PC-9 (cell line): ENCODE measurements at regions not wholly inside any gene's neighbourhood (a gene's known extent, or its start where the extent isn't known, plus 50 kb on each side); places are given as distances from the start of the nearest gene placed in this dataset.

Experiments
- EZH2 ChIP-seq: fragments of 200-600 bp; sonication (generic); IDR thresholded peaks from 2 replicates; pipeline ENCODE4 v1.8.0; 2017; ENCODE audit warnings: antibody characterized with exemption, low read depth
- TF ChIP-seq, protein P1 (sequence below): fragments of 200-600 bp; sonication (generic); conservative IDR thresholded peaks from 2 replicates; pipeline ENCODE4 v1.6.1; 2017; ENCODE audit warnings: mixed run types, antibody characterized with exemption, mild to moderate bottlenecking, moderate library complexity

DNA sequence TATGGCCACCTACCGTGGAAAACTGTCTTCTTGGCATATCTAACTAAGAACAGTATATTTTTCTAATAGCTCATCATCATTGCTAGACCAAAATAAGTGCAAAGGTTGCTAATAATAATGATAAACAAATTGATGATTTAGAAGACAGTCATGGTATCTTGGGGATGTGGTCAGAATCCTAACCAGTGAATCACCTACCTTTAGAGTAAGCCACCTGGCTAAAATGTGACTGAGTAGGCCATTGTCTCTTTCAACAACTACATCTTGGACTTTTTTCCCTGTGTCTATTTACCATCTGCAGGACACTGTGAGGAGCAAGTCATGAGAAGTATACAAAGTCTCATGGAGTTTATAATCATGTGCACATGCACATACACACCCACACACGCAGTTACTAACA, 273.5 kb upstream of the SEMA6D start:
- TF ChIP-seq, protein P1, sequence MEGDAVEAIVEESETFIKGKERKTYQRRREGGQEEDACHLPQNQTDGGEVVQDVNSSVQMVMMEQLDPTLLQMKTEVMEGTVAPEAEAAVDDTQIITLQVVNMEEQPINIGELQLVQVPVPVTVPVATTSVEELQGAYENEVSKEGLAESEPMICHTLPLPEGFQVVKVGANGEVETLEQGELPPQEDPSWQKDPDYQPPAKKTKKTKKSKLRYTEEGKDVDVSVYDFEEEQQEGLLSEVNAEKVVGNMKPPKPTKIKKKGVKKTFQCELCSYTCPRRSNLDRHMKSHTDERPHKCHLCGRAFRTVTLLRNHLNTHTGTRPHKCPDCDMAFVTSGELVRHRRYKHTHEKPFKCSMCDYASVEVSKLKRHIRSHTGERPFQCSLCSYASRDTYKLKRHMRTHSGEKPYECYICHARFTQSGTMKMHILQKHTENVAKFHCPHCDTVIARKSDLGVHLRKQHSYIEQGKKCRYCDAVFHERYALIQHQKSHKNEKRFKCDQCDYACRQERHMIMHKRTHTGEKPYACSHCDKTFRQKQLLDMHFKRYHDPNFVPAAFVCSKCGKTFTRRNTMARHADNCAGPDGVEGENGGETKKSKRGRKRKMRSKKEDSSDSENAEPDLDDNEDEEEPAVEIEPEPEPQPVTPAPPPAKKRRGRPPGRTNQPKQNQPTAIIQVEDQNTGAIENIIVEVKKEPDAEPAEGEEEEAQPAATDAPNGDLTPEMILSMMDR = no peak
- TF ChIP-seq EZH2 = no peak
